Skin epidermis (tissue), 12 donors: ENCODE measurements at regions not wholly inside any gene's neighbourhood (a gene's known extent, or its start where the extent isn't known, plus 50 kb on each side); places are given as distances from the start of the nearest gene placed in this dataset.

Source experiments
- H3K27ac ChIP-seq, 21 experiments: fragments of 200-600 bp; sonication (generic) in 11 of 21; one replicate each; pipeline ENCODE4 v1.5.0; 2020; ENCODE audit warnings: mild to moderate bottlenecking in 3 of 21, inconsistent platforms in 2 of 21, moderate library complexity in 2 of 21
- H3K4me3 ChIP-seq, 7 experiments: fragments of 200-600 bp; sonication (generic) in 2 of 7; one replicate each; pipeline ENCODE4 v1.5.0; 2020; ENCODE audit warnings: inconsistent platforms in 2 of 7, mild to moderate bottlenecking in 2 of 7, moderate library complexity in 1 of 7

- H3K4me3 ChIP-seq = no peak overlapping the region
Observed at GRCh38 chr12:124506145-124506831, 61.1 kb downstream of the NCOR2 start.

GRCh38 chr12:124505001-124505818, 62.2 kb downstream of the NCOR2 start:
- H3K4me3 ChIP-seq = no peak overlapping the region
- H3K27ac ChIP-seq = peak overlapping the region in 10 of 21 experiments; percentile 14 to 82 (median 64)

More at GRCh38 chr12:124506145-124506831, 61.1 kb downstream of the NCOR2 start:
- H3K27ac ChIP-seq = peak overlapping the region in 20 of 21 experiments; percentile 22 to 82 (median 65)

DNA sequence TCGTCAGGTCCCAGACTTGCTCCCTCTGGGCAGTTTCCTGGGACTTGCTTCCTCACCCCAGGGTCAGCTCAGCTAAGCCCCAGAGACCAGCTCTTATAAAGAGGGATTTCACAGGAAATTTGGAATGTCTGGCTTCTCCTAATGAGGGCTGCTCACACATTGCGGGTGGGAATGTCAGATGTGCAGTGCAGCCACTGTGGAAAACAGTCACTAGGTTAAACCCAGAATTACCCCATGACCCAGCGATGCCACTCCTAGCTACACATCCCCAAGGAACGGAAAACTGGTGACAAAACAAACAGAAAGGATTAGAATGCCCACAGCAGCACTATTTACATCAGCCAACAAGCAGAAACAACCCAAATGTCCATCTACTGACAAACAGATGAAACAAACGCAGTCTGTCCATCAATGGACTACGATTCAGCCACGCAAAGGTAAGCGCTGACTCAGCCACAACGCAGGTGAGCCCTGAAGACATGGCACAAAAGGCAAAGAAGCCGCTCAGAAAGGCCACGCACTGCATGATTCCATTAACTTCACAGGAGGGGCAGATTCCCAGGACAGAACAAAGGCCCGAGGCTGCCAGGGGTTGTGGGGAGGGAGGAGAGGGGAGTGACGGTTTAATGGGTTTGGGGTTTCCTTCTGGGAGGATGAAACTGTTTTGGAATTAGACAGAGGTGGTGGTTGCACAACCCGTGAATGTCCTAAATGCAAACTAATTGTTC, 63.0 kb downstream of the NCOR2 start:
- H3K4me3 ChIP-seq = no peak overlapping the region
- H3K27ac ChIP-seq = peak overlapping the region in 4 of 21 experiments; percentile 14 to 68 (median 35)

GRCh38 chr12:124503305-124503704, 64.1 kb downstream of the NCOR2 start:
- no peak overlapping the region for H3K27ac ChIP-seq
- H3K4me3 ChIP-seq = no peak overlapping the region

GRCh38 chr12:124502379-124502778, 65.0 kb downstream of the NCOR2 start:
- H3K27ac ChIP-seq = no peak overlapping the region
- no peak overlapping the region for H3K4me3 ChIP-seq

GRCh38 chr12:124501827-124502226, 65.6 kb downstream of the NCOR2 start:
- Histone ChIP-seq H3K4me3 (no peak overlapping the region), H3K27ac (peak overlapping the region in 2 of 21 experiments; percentile 61 to 65)

DNA sequence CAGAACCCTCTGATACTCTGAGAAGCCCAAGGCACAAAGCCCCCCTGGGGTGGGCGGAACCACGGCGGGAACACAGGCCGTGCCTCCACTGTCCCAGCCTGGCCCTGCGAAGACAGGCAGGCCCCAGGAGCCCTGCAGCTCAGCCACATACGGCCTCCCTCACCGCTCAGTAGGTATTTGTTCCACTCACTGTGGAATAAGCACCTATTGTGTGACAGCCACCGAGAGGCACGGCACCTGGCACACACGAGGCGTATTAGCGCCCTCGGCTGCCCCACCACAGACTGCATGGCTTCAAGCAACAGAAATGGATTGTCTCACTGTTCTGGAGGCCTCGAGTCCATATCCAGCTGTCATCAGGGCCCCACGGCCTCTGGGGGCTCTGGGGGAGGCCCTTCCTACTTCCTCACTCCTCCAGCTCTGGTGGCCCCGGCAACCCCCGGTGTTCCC, 66.3 kb downstream of the NCOR2 start:
- Histone ChIP-seq H3K4me3 (no peak overlapping the region), H3K27ac (peak overlapping the region in 6 of 21 experiments; percentile 18 to 65 (median 24))

GRCh38 chr12:124499898-124500244, 67.5 kb downstream of the NCOR2 start:
- Histone ChIP-seq H3K4me3 (no peak overlapping the region), H3K27ac (peak overlapping the region in 2 of 21 experiments; percentile 3 to 37)

GRCh38 chr12:124499190-124499753, 68.1 kb downstream of the NCOR2 start:
- Histone ChIP-seq H3K4me3 (no peak overlapping the region), H3K27ac (peak overlapping the region in 9 of 21 experiments; percentile 3 to 72 (median 51))

DNA sequence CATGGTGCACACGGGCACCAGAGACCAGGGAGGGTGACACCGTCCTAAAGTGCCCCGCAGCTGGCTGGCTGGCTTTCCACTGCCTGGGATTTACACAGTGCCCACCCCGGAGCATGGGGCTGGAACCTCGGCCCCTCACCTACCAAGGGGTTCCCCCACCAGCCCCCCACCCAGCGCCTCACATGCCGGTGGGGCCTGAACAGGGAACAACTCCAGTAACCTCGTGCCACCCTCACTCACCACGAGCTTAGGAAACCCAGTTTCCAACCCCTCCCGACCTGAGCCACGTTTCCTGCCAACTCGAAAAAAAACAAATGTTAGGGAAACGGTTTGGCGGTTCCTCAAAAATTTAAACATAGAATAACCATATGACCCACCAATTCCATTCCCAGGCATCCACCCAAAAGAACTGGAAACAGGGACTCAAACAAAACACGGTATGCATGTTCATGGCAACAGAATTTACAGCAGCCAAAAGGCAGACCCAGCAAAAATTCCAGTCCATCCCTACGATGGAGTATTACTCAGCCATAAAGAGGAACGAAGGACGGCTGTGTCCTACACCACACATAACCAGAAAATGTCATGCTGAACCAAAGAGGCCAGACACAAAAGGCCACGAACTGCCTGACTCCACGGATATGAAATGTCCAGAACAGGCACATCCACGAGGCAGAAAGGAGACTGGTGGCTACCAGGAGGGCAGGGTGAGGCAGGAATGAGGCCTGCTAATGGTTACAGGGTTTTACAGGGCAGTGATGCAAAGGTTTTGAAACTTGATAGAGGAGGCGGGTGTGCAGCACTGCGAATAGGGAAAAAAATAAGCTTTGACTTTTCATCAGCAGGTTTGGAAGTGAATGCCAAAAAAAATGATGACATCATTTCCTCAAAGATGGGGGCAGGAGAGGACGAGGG, 68.9 kb downstream of the NCOR2 start:
- Histone ChIP-seq H3K4me3 (no peak overlapping the region), H3K27ac (peak overlapping the region in 17 of 21 experiments; percentile 18 to 72 (median 55))

- peak overlapping the region in 14 of 21 experiments; percentile 4 to 82 (median 54) for H3K27ac ChIP-seq
- H3K4me3 ChIP-seq = no peak overlapping the region
Observed at GRCh38 chr12:124497658-124498057, 69.8 kb downstream of the NCOR2 start.

DNA sequence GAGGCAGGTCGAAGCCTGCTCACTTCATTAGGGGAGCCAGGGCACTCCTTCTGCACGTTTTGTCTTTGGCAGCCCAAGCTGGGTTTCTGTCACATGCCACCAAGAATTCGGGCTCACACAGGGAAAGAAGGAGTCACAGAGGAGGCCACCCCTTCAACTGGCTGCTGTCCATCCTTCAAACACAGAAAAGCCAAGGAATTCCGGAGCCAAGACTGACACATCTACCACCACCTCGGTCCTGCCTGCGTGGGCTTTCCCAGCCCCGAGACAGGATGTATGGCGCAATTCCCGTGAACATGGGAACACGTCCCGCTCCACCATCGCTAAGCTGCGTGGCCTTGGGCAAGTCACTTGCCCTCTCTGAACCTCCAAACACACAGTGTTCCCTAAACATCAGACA, 70.4 kb downstream of the NCOR2 start:
- Histone ChIP-seq H3K4me3 (no peak overlapping the region), H3K27ac (peak overlapping the region in 12 of 21 experiments; percentile 1 to 82 (median 42))

DNA sequence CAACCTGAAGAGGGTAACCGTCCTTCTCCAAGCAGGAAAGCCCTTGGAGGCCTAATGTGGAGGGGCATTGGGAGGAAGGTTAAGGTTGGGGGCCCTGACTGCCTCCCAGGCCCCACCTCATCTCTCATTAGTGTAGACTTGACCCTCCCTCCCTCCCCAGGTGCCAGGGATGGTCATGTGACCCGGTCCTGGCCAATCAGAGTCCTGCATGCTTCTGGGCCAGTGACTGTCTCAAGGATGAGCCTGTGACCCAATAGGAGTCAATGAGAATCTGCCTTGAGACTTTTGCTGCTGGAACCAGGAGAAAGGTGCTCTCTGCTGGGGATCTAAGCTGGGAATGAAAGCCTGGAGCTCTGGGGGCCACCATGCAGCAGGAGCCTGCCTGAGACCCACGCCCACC, 70.8 kb downstream of the NCOR2 start:
- H3K27ac ChIP-seq = peak overlapping the region in 10 of 21 experiments; percentile 3 to 82 (median 42)

GRCh38 chr12:124495194-124495983, 72.0 kb downstream of the NCOR2 start:
- H3K27ac ChIP-seq = peak overlapping the region in 6 of 21 experiments; percentile 18 to 69 (median 30)
- no peak overlapping the region for H3K4me3 ChIP-seq

More for the DNA sequence above, 70.8 kb downstream of the NCOR2 start:
- no peak overlapping the region for H3K4me3 ChIP-seq

GRCh38 chr12:124494751-124495129, 72.7 kb downstream of the NCOR2 start:
- no peak overlapping the region for H3K4me3 ChIP-seq
- H3K27ac ChIP-seq = peak overlapping the region in 4 of 21 experiments; percentile 29 to 61 (median 38)

DNA sequence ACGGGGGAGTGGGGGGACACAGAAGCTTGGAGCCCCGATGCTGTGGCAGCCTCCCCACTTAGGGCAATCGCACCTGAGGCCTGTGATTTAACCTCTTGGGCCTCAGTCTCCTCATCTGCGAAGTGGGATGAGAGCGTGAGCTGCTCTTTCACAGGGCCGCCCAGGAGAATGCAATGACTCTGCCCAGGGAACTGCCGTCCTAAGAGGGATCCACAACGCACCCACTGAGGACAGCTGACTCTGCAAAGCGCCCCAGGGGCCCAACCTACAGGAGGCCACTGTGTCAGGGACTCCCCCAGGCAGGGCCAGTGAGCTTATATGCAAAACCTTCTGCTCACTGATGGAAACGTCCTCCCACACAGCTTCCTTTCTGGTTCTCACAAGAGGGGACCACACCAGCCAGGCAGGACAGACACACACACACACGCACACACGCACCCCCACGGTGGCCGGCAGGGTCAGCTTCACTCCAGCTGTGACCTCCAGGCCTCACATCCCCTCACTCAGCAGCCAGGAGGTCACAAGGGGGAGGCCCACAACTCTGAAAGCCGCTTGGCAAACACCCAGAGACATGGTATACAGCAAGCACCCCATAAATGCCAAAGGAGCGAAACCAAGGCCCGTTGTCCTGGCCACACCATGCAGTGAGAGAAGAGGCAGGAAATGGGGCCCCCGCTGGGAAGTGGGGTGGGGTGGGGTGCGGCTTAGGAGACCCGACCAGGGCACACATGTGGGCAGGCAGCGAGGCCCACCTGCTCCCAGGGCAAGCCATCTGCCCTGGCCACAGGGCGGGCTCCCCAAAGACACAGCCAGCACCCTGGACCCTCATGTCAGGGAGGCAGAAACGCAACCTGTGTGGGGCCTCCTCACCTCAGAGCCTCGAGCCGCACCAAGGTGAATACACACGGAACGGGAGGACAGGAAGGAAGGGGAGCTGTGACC, 73.3 kb downstream of the NCOR2 start:
- H3K27ac ChIP-seq = peak overlapping the region in 4 of 21 experiments; percentile 21 to 61 (median 36)
- no peak overlapping the region for H3K4me3 ChIP-seq
